ENCODE measurements at regions not wholly inside any gene's neighbourhood (a gene's known extent, or its start where the extent isn't known, plus 50 kb on each side); places are given as distances from the start of the nearest gene placed in this dataset.

DNA sequence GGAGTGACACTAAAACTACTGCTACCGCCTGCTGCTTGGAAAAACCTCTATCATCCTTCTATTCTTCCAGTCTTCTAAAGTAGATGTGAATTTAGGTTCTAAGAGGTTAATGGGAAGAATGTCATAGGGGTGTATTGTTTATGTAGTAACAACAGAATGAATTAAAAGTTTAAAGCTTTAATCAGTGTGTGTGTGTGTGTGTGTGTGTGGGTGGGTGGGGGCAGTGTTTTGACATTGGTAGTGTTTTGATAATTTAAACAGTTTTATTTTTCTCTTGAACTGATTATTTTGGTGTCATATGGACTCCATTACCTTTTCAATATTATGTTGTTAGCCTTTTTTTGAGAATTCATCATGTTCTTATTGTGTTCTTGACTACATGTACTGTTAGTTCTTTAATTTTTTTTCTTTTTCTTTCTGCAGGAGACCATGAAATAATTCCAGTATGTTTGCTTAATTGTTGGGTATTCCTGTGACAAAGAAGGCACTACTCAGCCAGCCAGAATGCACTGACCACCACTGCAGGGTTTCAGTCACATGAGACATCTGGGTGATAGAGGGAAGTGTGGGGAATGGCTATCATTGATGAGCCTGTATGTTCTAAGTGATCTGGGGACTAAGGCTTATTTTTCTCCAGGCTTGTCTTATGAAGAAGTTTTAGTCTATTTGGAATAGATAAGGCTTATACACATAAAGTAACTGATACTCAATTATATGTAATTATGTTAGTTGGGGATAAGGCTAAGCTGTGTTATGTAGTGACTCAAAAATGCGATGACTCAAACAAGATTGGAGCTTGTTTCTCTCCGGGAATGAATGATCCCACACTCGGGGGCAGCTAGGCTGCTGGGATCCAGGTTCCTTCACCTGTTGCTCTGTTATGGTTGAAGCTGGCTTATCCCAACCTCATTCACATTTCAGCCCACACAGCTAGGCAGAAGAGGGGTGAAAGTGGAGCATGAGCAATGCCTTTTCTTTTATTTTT lies 50.2 kb upstream of the ACTBL2 start:
- H3K9me3 ChIP-seq: no peaks in the 10 kb centered on the region
- no peaks in the 10 kb centered on the region for H3K36me3 ChIP-seq
- H3K4me1 ChIP-seq: no peaks in the 10 kb centered on the region
- intact Hi-C loops (cut with DNase I): no loop called here
- no peak overlapping the region for H3K27ac ChIP-seq
- TF ChIP-seq, protein P1, sequence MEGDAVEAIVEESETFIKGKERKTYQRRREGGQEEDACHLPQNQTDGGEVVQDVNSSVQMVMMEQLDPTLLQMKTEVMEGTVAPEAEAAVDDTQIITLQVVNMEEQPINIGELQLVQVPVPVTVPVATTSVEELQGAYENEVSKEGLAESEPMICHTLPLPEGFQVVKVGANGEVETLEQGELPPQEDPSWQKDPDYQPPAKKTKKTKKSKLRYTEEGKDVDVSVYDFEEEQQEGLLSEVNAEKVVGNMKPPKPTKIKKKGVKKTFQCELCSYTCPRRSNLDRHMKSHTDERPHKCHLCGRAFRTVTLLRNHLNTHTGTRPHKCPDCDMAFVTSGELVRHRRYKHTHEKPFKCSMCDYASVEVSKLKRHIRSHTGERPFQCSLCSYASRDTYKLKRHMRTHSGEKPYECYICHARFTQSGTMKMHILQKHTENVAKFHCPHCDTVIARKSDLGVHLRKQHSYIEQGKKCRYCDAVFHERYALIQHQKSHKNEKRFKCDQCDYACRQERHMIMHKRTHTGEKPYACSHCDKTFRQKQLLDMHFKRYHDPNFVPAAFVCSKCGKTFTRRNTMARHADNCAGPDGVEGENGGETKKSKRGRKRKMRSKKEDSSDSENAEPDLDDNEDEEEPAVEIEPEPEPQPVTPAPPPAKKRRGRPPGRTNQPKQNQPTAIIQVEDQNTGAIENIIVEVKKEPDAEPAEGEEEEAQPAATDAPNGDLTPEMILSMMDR (IDR thresholded peaks at IDR 0.05): no peak
- H3K4me3 ChIP-seq: no peak overlapping the region
- no peak for DNase-seq (ENCODE audit: low spot score in 2 of 2)
- H3K27me3 ChIP-seq: no peaks in the 10 kb centered on the region
